WI38 (cell line): ENCODE measurements at regions not wholly inside any gene's neighbourhood (a gene's known extent, or its start where the extent isn't known, plus 50 kb on each side); places are given as distances from the start of the nearest gene placed in this dataset.

Source experiments
- H3K4me3 ChIP-seq: 2 replicates; pipeline ENCODE4 v1.5.1; 2011; ENCODE audit warnings: low read depth, mild to moderate bottlenecking, control low read depth, low read length
- TF ChIP-seq, protein P1 (sequence below): IDR thresholded peaks from 2 replicates; pipeline ENCODE4 v1.5.1; 2012; ENCODE audit warnings: low read depth, mild to moderate bottlenecking, control low read depth, low read length

- TF ChIP-seq, protein P1, sequence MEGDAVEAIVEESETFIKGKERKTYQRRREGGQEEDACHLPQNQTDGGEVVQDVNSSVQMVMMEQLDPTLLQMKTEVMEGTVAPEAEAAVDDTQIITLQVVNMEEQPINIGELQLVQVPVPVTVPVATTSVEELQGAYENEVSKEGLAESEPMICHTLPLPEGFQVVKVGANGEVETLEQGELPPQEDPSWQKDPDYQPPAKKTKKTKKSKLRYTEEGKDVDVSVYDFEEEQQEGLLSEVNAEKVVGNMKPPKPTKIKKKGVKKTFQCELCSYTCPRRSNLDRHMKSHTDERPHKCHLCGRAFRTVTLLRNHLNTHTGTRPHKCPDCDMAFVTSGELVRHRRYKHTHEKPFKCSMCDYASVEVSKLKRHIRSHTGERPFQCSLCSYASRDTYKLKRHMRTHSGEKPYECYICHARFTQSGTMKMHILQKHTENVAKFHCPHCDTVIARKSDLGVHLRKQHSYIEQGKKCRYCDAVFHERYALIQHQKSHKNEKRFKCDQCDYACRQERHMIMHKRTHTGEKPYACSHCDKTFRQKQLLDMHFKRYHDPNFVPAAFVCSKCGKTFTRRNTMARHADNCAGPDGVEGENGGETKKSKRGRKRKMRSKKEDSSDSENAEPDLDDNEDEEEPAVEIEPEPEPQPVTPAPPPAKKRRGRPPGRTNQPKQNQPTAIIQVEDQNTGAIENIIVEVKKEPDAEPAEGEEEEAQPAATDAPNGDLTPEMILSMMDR = no peak
- no peak overlapping the region for H3K4me3 ChIP-seq
Observed at GRCh38 chr20:59499863-59500262, 104.5 kb upstream of the PHACTR3 start.

- H3K4me3 ChIP-seq = no peak overlapping the region
- TF ChIP-seq, protein P1 = no peak
Observed at GRCh38 chr20:59508729-59509128, 95.6 kb upstream of the PHACTR3 start.

DNA sequence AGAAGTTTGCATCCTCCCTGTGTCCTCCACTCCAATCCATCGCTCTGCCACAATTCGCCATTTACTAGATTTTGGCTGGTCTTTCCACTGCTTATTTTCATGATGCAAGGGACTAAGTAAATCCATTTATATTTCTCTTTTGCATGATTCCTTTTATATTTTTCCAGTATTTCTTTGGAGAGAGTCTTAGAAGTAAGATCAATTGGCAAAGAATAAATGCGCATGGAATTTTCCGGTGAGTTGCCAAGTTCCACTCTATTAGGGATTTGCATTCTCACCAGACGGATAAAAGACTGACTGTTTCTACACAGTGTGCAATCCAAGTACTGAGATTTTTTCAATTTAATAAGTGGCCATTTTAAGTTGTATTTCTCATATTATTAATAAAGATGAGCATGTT lies 91.7 kb upstream of the PHACTR3 start:
- no peak overlapping the region for H3K4me3 ChIP-seq
- TF ChIP-seq, protein P1 = no peak

DNA sequence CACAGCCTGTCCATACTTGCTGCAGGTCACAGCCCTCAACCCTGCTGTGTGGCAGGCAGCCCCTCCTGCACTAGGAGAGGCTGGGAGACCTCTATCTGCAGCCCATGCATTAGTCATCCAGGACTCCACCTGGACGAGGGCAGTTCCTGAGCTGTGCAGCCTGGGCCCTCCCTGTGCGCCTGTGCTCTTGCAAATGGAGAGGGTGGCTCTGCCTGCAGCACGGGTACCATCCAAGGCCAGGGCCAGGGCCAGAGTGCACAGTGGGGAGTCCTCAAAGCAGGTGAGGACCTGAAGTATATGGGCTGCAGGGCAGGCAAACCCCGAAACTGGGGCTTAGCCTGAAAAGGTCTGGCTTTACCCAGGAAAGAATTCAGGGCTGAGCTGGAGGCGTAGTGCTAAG lies 89.8 kb upstream of the PHACTR3 start:
- TF ChIP-seq, protein P1 = no peak
- no peak overlapping the region for H3K4me3 ChIP-seq

GRCh38 chr20:59515013-59515905 lies 89.1 kb upstream of the PHACTR3 start:
- TF ChIP-seq, protein P1 = peak; percentile 60
- H3K4me3 ChIP-seq = no peak overlapping the region

DNA sequence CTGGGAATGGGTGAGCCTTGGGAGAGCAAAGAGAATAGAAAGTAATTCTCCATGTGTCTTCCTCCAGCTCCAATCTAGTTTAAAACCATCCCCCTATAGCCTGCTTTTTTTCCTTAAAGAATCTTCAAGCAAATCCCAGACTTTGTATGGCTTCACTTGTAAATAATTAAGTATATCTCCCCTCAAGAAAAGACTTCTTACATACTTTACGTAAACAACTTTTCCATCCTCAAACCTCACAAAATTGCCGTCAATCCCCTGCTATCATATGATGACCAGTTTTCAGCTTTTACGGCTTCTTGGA lies 88.5 kb upstream of the PHACTR3 start:
- no peak overlapping the region for H3K4me3 ChIP-seq
- TF ChIP-seq, protein P1 = no peak

DNA sequence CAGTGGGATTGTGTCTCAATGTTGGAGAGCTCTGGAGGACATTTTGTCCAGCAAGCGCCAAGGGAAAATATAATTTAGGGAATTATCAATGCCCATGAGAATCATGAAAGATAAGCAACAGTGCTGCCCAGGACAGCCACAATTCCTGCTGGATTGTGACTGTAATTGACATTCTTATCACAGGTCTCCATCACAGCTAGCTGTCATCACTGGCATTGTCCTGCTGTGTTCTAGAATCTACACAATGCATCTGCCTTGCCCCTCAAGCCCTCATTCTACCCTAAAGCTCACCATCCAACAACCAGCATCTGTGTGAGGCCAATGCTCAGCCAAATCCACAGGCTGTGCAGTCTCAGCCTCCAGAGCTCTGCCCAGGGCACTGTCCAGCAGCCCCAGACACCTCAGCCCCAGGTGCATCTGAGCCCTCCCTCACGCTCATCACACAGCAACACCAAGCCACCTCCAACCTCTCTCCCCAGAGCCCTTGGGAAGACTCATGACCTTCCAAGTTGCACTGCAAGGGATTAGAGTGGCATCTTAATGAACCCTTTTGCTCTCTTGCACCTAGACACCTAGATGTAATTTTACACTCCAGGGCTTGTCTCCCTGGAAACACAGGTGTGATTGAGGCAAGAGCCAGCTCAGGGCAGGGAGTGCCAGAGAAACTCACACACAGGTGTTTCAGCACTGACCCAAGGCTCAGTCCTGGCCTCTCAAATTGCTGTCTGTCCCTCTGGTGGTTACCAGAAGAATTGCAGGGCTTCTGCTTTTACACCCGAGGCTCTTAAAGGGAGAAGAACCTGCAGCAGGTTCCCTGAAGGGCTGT lies 85.2 kb upstream of the PHACTR3 start:
- TF ChIP-seq, protein P1 = peak; percentile 85
- no peak overlapping the region for H3K4me3 ChIP-seq
